Naive thymus-derived CD4-positive, alpha-beta T cell (primary cell): ENCODE measurements at regions not wholly inside any gene's neighbourhood (a gene's known extent, or its start where the extent isn't known, plus 50 kb on each side); places are given as distances from the start of the nearest gene placed in this dataset.

ENCODE experiments used
- ATAC-seq: fragments of 150-1000 bp; cut with Tn5 transposase; 2 replicates; pipeline ENCODE4 v1.10.0; 2021; ENCODE audit warnings: mild to moderate bottlenecking, moderate library complexity
- CTCF ChIA-PET: fragments of 350-600 bp; sonication (Branson Sonifier 250); formaldehyde crosslinking; loops from one replicate; lab custom pipeline; 2021; ENCODE audit warnings: antibody characterized with exemption; lab: Charles Lee
- POLR2A ChIA-PET: fragments of 350-600 bp; sonication (Branson Sonifier 250); formaldehyde crosslinking; loops from one replicate; lab custom pipeline; 2021; ENCODE audit warnings: antibody characterized with exemption, inconsistent platforms; lab: Charles Lee
- DNase-seq, 9 donors: peaks; one replicate each; pipeline versions ENCODE4 v3.0.0 to v3.0.0-alpha.2; 2020 to 2022; ENCODE audit warnings: mixed read lengths in 1 of 9
- H3K27ac ChIP-seq: one replicate; pipeline ENCODE4 v1.7.0; 2013; ENCODE audit warnings: mild to moderate bottlenecking, low read depth, low read length, moderate library complexity
- H3K27me3 ChIP-seq, 2 donors: one replicate each; pipeline ENCODE4 v1.7.0; 2013; ENCODE audit warnings: low read length in 2 of 2, mild to moderate bottlenecking in 2 of 2, moderate library complexity in 2 of 2; ENCODE audit not compliant: control insufficient read depth in 2 of 2, insufficient read depth in 2 of 2
- H3K36me3 ChIP-seq, 3 experiments: 1 replicate in 2 of 3; 2 replicates in 1 of 3; pipeline ENCODE4 v1.7.0; 2013; ENCODE audit warnings: low read length in 3 of 3, mild to moderate bottlenecking in 3 of 3, moderate library complexity in 1 of 3; ENCODE audit not compliant: insufficient read depth in 3 of 3, control insufficient read depth in 2 of 3
- H3K4me1 ChIP-seq, 2 donors: one replicate each; pipeline ENCODE4 v1.7.0; 2013; ENCODE audit warnings: low read length in 2 of 2, mild to moderate bottlenecking in 2 of 2, moderate library complexity in 1 of 2; ENCODE audit not compliant: control insufficient read depth in 2 of 2, insufficient read depth in 2 of 2
- H3K4me3 ChIP-seq: 2 replicates; pipeline ENCODE4 v1.7.0; 2013; ENCODE audit warnings: mild to moderate bottlenecking, low read length
- H3K9me3 ChIP-seq, 3 experiments: 1 replicate in 2 of 3; 2 replicates in 1 of 3; pipeline ENCODE4 v1.7.0; 2013; ENCODE audit warnings: low read length in 3 of 3; ENCODE audit not compliant: control insufficient read depth in 2 of 3
- H3K27ac Mint-ChIP-seq, 9 donors: one replicate each; pipeline ENCODE4 v1.8.0; 2020 to 2022; ENCODE audit warnings: mixed read lengths in 9 of 9, mild to moderate bottlenecking in 8 of 9, moderate library complexity in 5 of 9, inconsistent platforms in 2 of 9
- H3K27me3 Mint-ChIP-seq, 5 donors: one replicate each; pipeline ENCODE4 v1.8.0; 2021 to 2022; ENCODE audit warnings: mixed read lengths in 5 of 5, mild to moderate bottlenecking in 1 of 5
- H3K36me3 Mint-ChIP-seq, 5 donors: one replicate each; pipeline ENCODE4 v1.8.0; 2020 to 2022; ENCODE audit warnings: mixed read lengths in 5 of 5, mild to moderate bottlenecking in 3 of 5, inconsistent platforms in 1 of 5
- H3K4me1 Mint-ChIP-seq, 7 donors: one replicate each; pipeline ENCODE4 v1.8.0; 2020 to 2022; ENCODE audit warnings: mixed read lengths in 7 of 7, mild to moderate bottlenecking in 3 of 7, inconsistent platforms in 1 of 7
- H3K4me3 Mint-ChIP-seq, 10 donors: one replicate each; pipeline ENCODE4 v1.8.0; 2020 to 2022; ENCODE audit warnings: mild to moderate bottlenecking in 10 of 10, mixed read lengths in 10 of 10, moderate library complexity in 6 of 10, inconsistent platforms in 2 of 10
- H3K9me3 Mint-ChIP-seq, 11 donors: one replicate each; pipeline ENCODE4 v1.8.0; 2020 to 2022; ENCODE audit warnings: mixed read lengths in 11 of 11, mild to moderate bottlenecking in 4 of 11, inconsistent platforms in 1 of 11, moderate library complexity in 1 of 11
- intact Hi-C, 2 donors: fragments of 100-400 bp; cut with micrococcal nuclease; formaldehyde crosslinking; loops; one replicate each; pipeline ENCODE4 v1.15.1; 2023

GRCh38 chr5:161235569-161235968 lies 311.0 kb downstream of the GABRB2 start:
- peaks cover 0 to 7% (median 0%) of the 10 kb centered on the region in 11 donors for H3K9me3 Mint-ChIP-seq
- no peaks in the 10 kb centered on the region for H3K36me3 ChIP-seq
- H3K4me3 Mint-ChIP-seq, result no peak overlapping the region
- H3K27me3 Mint-ChIP-seq, result no peaks in the 10 kb centered on the region
- no peaks in the 10 kb centered on the region for H3K27me3 ChIP-seq
- no peak overlapping the region for H3K27ac ChIP-seq
- no peaks in the 10 kb centered on the region for H3K4me1 Mint-ChIP-seq
- no peak for ATAC-seq
- CTCF ChIA-PET, result no interaction called here
- H3K4me1 ChIP-seq, result no peaks in the 10 kb centered on the region
- DNase-seq, result no peak
- H3K9me3 ChIP-seq, result no peaks in the 10 kb centered on the region
- POLR2A ChIA-PET, result no interaction called here
- intact Hi-C loops, result no loop called here
- no peak overlapping the region for H3K4me3 ChIP-seq
- no peak overlapping the region for H3K27ac Mint-ChIP-seq
- no peaks in the 10 kb centered on the region for H3K36me3 Mint-ChIP-seq

DNA sequence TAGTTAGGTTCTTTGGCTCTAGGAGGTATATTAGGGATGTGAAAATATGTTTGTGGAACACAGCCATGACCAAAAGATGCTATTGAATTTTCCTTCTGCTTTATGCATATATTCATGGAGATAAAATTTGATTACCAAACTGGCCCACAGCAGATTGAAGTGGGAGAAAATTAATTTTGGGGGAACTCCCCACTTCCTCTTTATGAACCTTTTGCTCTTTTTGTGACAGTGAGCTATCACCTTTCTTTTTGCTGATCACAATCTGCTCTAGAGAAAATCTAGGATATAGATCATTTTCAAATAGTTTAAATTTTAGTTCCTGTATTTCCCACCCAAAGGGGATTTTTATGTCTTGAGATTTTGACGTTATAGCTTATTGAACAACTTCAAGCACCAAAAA lies 313.0 kb downstream of the GABRB2 start:
- Histone ChIP-seq H3K36me3 (no peaks in the 10 kb centered on the region), H3K4me1 (no peaks in the 10 kb centered on the region), H3K4me3 (no peak overlapping the region), H3K27ac (no peak overlapping the region), H3K27me3 (no peaks in the 10 kb centered on the region), H3K9me3 (no peaks in the 10 kb centered on the region)
- ChIA-PET CTCF (no interaction called here), POLR2A (no interaction called here)
- ATAC-seq (no peak), DNase-seq (no peak)
- no peak overlapping the region for H3K27ac Mint-ChIP-seq
- H3K36me3 Mint-ChIP-seq, result no peaks in the 10 kb centered on the region
- H3K9me3 Mint-ChIP-seq, result peaks cover 0 to 8% (median 0%) of the 10 kb centered on the region in 11 donors
- H3K27me3 Mint-ChIP-seq, result no peaks in the 10 kb centered on the region
- no peaks in the 10 kb centered on the region for H3K4me1 Mint-ChIP-seq
- intact Hi-C loops, result no loop called here
- H3K4me3 Mint-ChIP-seq, result no peak overlapping the region

GRCh38 chr5:161230221-161230620 lies 316.3 kb downstream of the GABRB2 start:
- no peak overlapping the region for H3K4me3 Mint-ChIP-seq
- no peaks in the 10 kb centered on the region for H3K36me3 Mint-ChIP-seq
- H3K4me1 ChIP-seq, result no peaks in the 10 kb centered on the region
- H3K27ac Mint-ChIP-seq, result no peak overlapping the region
- DNase-seq (no peak), ATAC-seq (no peak)
- H3K4me1 Mint-ChIP-seq, result no peaks in the 10 kb centered on the region
- ChIA-PET POLR2A (no interaction called here), CTCF (no interaction called here)
- no peak overlapping the region for H3K27ac ChIP-seq
- peaks cover 0 to 8% (median 0%) of the 10 kb centered on the region in 11 donors for H3K9me3 Mint-ChIP-seq
- no peak overlapping the region for H3K4me3 ChIP-seq
- no peaks in the 10 kb centered on the region for H3K9me3 ChIP-seq
- H3K27me3 ChIP-seq, result no peaks in the 10 kb centered on the region
- H3K36me3 ChIP-seq, result no peaks in the 10 kb centered on the region
- intact Hi-C loops, result no loop called here
- no peaks in the 10 kb centered on the region for H3K27me3 Mint-ChIP-seq

DNA sequence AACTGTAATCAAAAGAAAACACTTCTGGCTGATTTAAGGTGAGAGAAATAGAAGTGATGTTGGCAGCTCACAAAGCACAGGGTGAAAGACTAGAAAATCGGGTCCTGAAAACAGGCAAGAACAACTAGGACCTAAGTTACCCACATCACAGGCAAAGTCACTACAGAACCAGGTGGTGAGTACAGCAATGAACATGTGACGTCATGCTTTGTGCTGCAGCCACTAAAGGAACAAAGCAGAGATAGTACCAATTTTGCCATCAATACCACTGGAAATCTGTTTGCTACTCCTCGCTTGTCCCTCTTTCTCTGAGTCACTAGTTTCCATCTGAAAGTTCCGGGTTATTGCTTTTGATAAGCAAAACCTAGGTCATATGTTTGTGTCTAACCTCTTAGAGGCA lies 326.7 kb downstream of the GABRB2 start:
- no peak overlapping the region for H3K27ac ChIP-seq
- no peaks in the 10 kb centered on the region for H3K36me3 ChIP-seq
- H3K4me1 ChIP-seq, result no peaks in the 10 kb centered on the region
- H3K4me3 ChIP-seq, result no peak overlapping the region
- Mint-ChIP-seq H3K27me3 (no peaks in the 10 kb centered on the region), H3K36me3 (no peaks in the 10 kb centered on the region), H3K4me3 (no peak overlapping the region), H3K27ac (no peak overlapping the region), H3K4me1 (no peaks in the 10 kb centered on the region), H3K9me3 (peaks cover 0 to 7% (median 0%) of the 10 kb centered on the region in 11 donors)
- ATAC-seq, result no peak
- intact Hi-C loops, result no loop called here
- no peak for DNase-seq
- ChIA-PET CTCF (no interaction called here), POLR2A (no interaction called here)
- no peaks in the 10 kb centered on the region for H3K9me3 ChIP-seq
- H3K27me3 ChIP-seq, result no peaks in the 10 kb centered on the region

DNA sequence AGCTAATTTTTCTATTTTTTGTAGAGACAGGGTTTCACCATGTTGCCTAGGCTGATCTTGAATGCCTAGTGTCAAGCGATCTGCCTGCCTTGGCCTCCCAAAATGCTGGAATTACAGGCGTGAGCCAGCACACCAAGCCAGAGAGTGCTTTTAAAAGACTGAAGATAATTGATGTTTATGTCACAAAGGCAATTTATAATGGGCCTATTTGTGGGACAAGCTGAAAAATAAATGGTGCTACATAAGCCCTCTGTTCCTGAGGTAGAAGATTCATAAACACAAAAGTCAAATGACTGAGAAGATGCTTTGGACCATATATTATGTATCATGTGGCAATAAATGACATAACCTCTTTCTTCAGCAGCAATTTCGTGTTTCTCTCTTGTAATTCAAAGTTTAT lies 329.6 kb downstream of the GABRB2 start:
- H3K27me3 ChIP-seq, result no peaks in the 10 kb centered on the region
- no peaks in the 10 kb centered on the region for H3K27me3 Mint-ChIP-seq
- CTCF ChIA-PET, result no interaction called here
- H3K36me3 ChIP-seq, result no peaks in the 10 kb centered on the region
- ATAC-seq, result no peak
- H3K9me3 ChIP-seq, result no peaks in the 10 kb centered on the region
- no peak overlapping the region for H3K27ac ChIP-seq
- H3K4me1 ChIP-seq, result no peaks in the 10 kb centered on the region
- no peaks in the 10 kb centered on the region for H3K36me3 Mint-ChIP-seq
- intact Hi-C loops, result no loop called here
- no peak overlapping the region for H3K4me3 Mint-ChIP-seq
- no peaks in the 10 kb centered on the region for H3K4me1 Mint-ChIP-seq
- no peak overlapping the region for H3K27ac Mint-ChIP-seq
- no peak for DNase-seq
- POLR2A ChIA-PET, result no interaction called here
- peaks cover 0 to 10% (median 4%) of the 10 kb centered on the region in 11 donors for H3K9me3 Mint-ChIP-seq
- no peak overlapping the region for H3K4me3 ChIP-seq

DNA sequence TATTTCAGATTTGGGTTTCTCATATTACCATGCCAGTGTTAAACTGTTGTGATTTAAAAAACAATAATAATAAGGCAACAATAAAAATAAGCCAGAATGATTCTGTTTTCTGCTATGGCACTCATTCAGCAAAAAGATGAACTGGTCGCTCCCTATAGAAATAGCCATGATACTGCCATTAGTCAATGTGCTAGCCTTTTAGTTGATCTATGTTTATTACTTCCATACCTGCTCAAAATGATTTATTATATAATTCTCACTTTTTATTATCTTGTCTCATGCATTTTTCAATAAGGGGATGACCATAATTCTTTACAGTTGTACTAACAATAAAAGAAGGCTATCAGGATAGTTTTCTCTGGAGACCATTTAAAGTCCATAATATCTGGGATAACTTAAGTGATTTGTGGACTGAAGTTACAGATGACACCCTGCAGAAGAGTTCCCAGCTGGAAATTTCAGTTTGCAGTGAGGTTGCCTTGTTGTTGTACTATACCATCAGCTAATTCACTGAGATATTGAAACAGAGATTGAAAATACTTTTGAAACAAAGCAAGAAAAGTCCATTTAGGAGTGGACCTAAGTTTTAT lies 334.3 kb downstream of the GABRB2 start:
- no peaks in the 10 kb centered on the region for H3K27me3 ChIP-seq
- intact Hi-C loops, result no loop called here
- no peak overlapping the region for H3K4me3 ChIP-seq
- ChIA-PET POLR2A (no interaction called here), CTCF (no interaction called here)
- ATAC-seq, result no peak
- no peak for DNase-seq
- H3K4me1 ChIP-seq, result no peaks in the 10 kb centered on the region
- no peak overlapping the region for H3K27ac Mint-ChIP-seq
- no peaks in the 10 kb centered on the region for H3K36me3 Mint-ChIP-seq
- no peaks in the 10 kb centered on the region for H3K9me3 ChIP-seq
- H3K4me3 Mint-ChIP-seq, result no peak overlapping the region
- no peaks in the 10 kb centered on the region for H3K36me3 ChIP-seq
- H3K9me3 Mint-ChIP-seq, result peaks cover 0 to 11% (median 5%) of the 10 kb centered on the region in 11 donors
- H3K4me1 Mint-ChIP-seq, result no peaks in the 10 kb centered on the region
- no peaks in the 10 kb centered on the region for H3K27me3 Mint-ChIP-seq
- H3K27ac ChIP-seq, result no peak overlapping the region

- H3K4me3 Mint-ChIP-seq, result no peak overlapping the region
- no peaks in the 10 kb centered on the region for H3K4me1 ChIP-seq
- POLR2A ChIA-PET, result no interaction called here
- no peak overlapping the region for H3K4me3 ChIP-seq
- H3K27ac ChIP-seq, result no peak overlapping the region
- no peaks in the 10 kb centered on the region for H3K36me3 ChIP-seq
- H3K9me3 ChIP-seq, result no peaks in the 10 kb centered on the region
- no peaks in the 10 kb centered on the region for H3K4me1 Mint-ChIP-seq
- DNase-seq, result no peak
- peaks cover 0 to 3% (median 0%) of the 10 kb centered on the region in 5 donors for H3K27me3 Mint-ChIP-seq
- H3K27me3 ChIP-seq, result no peaks in the 10 kb centered on the region
- H3K27ac Mint-ChIP-seq, result no peak overlapping the region
- CTCF ChIA-PET, result no interaction called here
- intact Hi-C loops, result no loop called here
- H3K9me3 Mint-ChIP-seq, result peaks cover 0 to 16% (median 8%) of the 10 kb centered on the region in 11 donors
- no peak for ATAC-seq
- H3K36me3 Mint-ChIP-seq, result no peaks in the 10 kb centered on the region
Observed at GRCh38 chr5:161201558-161201957, 345.0 kb downstream of the GABRB2 start.
